Retinal pigment epithelial cell (primary cell): ENCODE measurements at regions not wholly inside any gene's neighbourhood (a gene's known extent, or its start where the extent isn't known, plus 50 kb on each side); places are given as distances from the start of the nearest gene placed in this dataset.

Experiments
- DNase-seq: peaks from one replicate; pipeline ENCODE4 v3.0.0-alpha.2; 2010; ENCODE audit warnings: low read depth
- H3K4me3 ChIP-seq: 2 replicates; pipeline ENCODE4 v1.5.1; 2011; ENCODE audit warnings: mild to moderate bottlenecking, low read length, control low read depth, moderate library complexity
- CTCF ChIP-seq: conservative IDR thresholded peaks from 2 replicates; pipeline ENCODE4 v1.5.1; 2011; ENCODE audit warnings: low read depth, low read length, control low read depth, inconsistent platforms

- H3K4me3 ChIP-seq, result no peak overlapping the region
- DNase-seq, result no peak
- no peak for TF ChIP-seq CTCF
Observed at GRCh38 chr20:48478370-48478769, 349.4 kb downstream of the PREX1 start.

GRCh38 chr20:48476854-48477253, 350.9 kb downstream of the PREX1 start:
- no peak for DNase-seq

GRCh38 chr20:48474022-48474421, 353.8 kb downstream of the PREX1 start:
- DNase-seq, result no peak
- no peak overlapping the region for H3K4me3 ChIP-seq
- TF ChIP-seq CTCF, result no peak

More at GRCh38 chr20:48476854-48477253, 350.9 kb downstream of the PREX1 start:
- no peak for TF ChIP-seq CTCF
- no peak overlapping the region for H3K4me3 ChIP-seq

GRCh38 chr20:48471759-48472408, 355.9 kb downstream of the PREX1 start:
- no peak for DNase-seq
- no peak overlapping the region for H3K4me3 ChIP-seq
- TF ChIP-seq CTCF, result no peak

- no peak for DNase-seq
- H3K4me3 ChIP-seq, result no peak overlapping the region
- no peak for TF ChIP-seq CTCF
Observed at GRCh38 chr20:48471176-48471575, 356.6 kb downstream of the PREX1 start.

- no peak overlapping the region for H3K4me3 ChIP-seq
- DNase-seq, result no peak
- TF ChIP-seq CTCF, result no peak
Observed at GRCh38 chr20:48470141-48470540, 357.7 kb downstream of the PREX1 start.

- DNase-seq, result no peak
- no peak for TF ChIP-seq CTCF
- H3K4me3 ChIP-seq, result no peak overlapping the region
Observed at GRCh38 chr20:48469026-48469425, 358.8 kb downstream of the PREX1 start.
